Left lung (tissue), 4 donors: ENCODE measurements at regions not wholly inside any gene's neighbourhood (a gene's known extent, or its start where the extent isn't known, plus 50 kb on each side); places are given as distances from the start of the nearest gene placed in this dataset.

Experiments used
- ATAC-seq: fragments of 200-7000 bp; cut with Tn5 transposase; one replicate; pipeline ENCODE4 v1.9.1; 2020; ENCODE audit warnings: moderate library complexity
- DNase-seq, 4 donors: peaks; one replicate each; pipeline ENCODE4 v3.0.0-alpha.2; 2013 to 2020
- H3K27ac ChIP-seq, 2 donors: fragments of 200-600 bp; sonication (generic) in 1 of 2; one replicate each; pipeline versions ENCODE4 v1.5.0 to v1.8.0; 2020 to 2021
- H3K27me3 ChIP-seq, 2 donors: fragments of 200-600 bp; sonication (generic) in 1 of 2; one replicate each; pipeline versions ENCODE4 v1.5.0 to v1.8.0; 2020 to 2021
- H3K36me3 ChIP-seq, 2 donors: fragments of 200-600 bp; sonication (generic) in 1 of 2; one replicate each; pipeline versions ENCODE4 v1.5.0 to v1.8.0; 2020 to 2021
- H3K4me1 ChIP-seq, 2 donors: fragments of 200-600 bp; one replicate each; pipeline ENCODE4 v1.8.0; 2021
- H3K4me3 ChIP-seq, 2 donors: fragments of 200-600 bp; sonication (generic) in 1 of 2; one replicate each; pipeline versions ENCODE4 v1.5.0 to v1.8.0; 2020 to 2021; ENCODE audit warnings: mild to moderate bottlenecking in 1 of 2
- H3K9me3 ChIP-seq, 2 donors: fragments of 200-600 bp; sonication (generic) in 1 of 2; one replicate each; pipeline versions ENCODE4 v1.5.0 to v1.8.0; 2020 to 2021
- CTCF ChIP-seq, 2 donors: fragments of 200-600 bp; sonication (generic) in 1 of 2; IDR thresholded peaks; one replicate each; pipeline versions ENCODE4 v1.5.0 to v1.8.0; 2021; ENCODE audit warnings: antibody characterized with exemption in 2 of 2
- intact Hi-C, 2 donors: fragments of 100-400 bp; cut with DNase I; formaldehyde crosslinking; loops; one replicate each; pipeline versions ENCODE4 v1.11.2 to v1.14.2; 2022
- donor health status: DM: no; HTN: yes; CAD: no.
- donor health status: DM: no; HTN: no; CAD: no.

- H3K36me3 ChIP-seq: no peaks in the 10 kb centered on the region
- TF ChIP-seq CTCF (IDR thresholded peaks at IDR 0.05): no peak
- no peaks in the 10 kb centered on the region for H3K9me3 ChIP-seq
- no peak for ATAC-seq
- intact Hi-C loops: no loop called here
- DNase-seq: peak in 1 of 4 donors; percentile 54
- no peak overlapping the region for H3K4me3 ChIP-seq
- peaks cover 0 to 52% of the 10 kb centered on the region in 2 donors for H3K27me3 ChIP-seq
- peak overlapping the region; percentile 57 to 71 for H3K27ac ChIP-seq
- H3K4me1 ChIP-seq: peaks cover 28 to 82% of the 10 kb centered on the region in 2 donors
Observed at GRCh38 chr5:124655251-124655917, 91.1 kb downstream of the ZNF608 start.

GRCh38 chr5:124654418-124654817 lies 92.0 kb downstream of the ZNF608 start:
- peaks cover 0 to 54% of the 10 kb centered on the region in 2 donors for H3K27me3 ChIP-seq
- no peak for DNase-seq
- no peak overlapping the region for H3K27ac ChIP-seq
- intact Hi-C loops: loop anchor here in 1 of 2 donors (5.0 kb wide), 1 partner anchor 88 kb away; no protein-coding TSS in a partner anchor
- H3K9me3 ChIP-seq: no peaks in the 10 kb centered on the region
- ATAC-seq: no peak
- H3K4me1 ChIP-seq: peaks cover 32 to 83% of the 10 kb centered on the region in 2 donors
- no peaks in the 10 kb centered on the region for H3K36me3 ChIP-seq
- H3K4me3 ChIP-seq: no peak overlapping the region
- TF ChIP-seq CTCF (IDR thresholded peaks at IDR 0.05): no peak

GRCh38 chr5:124653666-124654065 lies 92.8 kb downstream of the ZNF608 start:
- no peak for DNase-seq
- no peak overlapping the region for H3K27ac ChIP-seq
- ATAC-seq: no peak
- no peak for TF ChIP-seq CTCF (IDR thresholded peaks at IDR 0.05)
- H3K27me3 ChIP-seq: peaks cover 0 to 56% of the 10 kb centered on the region in 2 donors
- H3K36me3 ChIP-seq: no peaks in the 10 kb centered on the region
- no peak overlapping the region for H3K4me3 ChIP-seq
- no peaks in the 10 kb centered on the region for H3K9me3 ChIP-seq
- intact Hi-C loops: loop anchor here in 1 of 2 donors (5.0 kb wide), 1 partner anchor 89 kb away; no protein-coding TSS in a partner anchor
- peaks cover 35 to 83% of the 10 kb centered on the region in 2 donors for H3K4me1 ChIP-seq

- H3K27ac ChIP-seq: no peak overlapping the region
- H3K36me3 ChIP-seq: peaks cover 0 to 6% of the 10 kb centered on the region in 2 donors
- ATAC-seq (no peak), DNase-seq (no peak)
- no peaks in the 10 kb centered on the region for H3K9me3 ChIP-seq
- no peak overlapping the region for H3K4me3 ChIP-seq
- peaks cover 39 to 80% of the 10 kb centered on the region in 2 donors for H3K4me1 ChIP-seq
- no peak for TF ChIP-seq CTCF (IDR thresholded peaks at IDR 0.05)
- intact Hi-C loops: loop anchor here in 1 of 2 donors (5.0 kb wide), 1 partner anchor 89 kb away; no protein-coding TSS in a partner anchor
- peaks cover 0 to 63% of the 10 kb centered on the region in 2 donors for H3K27me3 ChIP-seq
Observed at GRCh38 chr5:124652892-124653441, 93.5 kb downstream of the ZNF608 start.

GRCh38 chr5:124652514-124652819 lies 94.0 kb downstream of the ZNF608 start:
- Histone ChIP-seq H3K4me3 (peak overlapping the region in 1 of 2 donors; percentile 46), H3K4me1 (peaks cover 39 to 75% of the 10 kb centered on the region in 2 donors), H3K36me3 (peaks cover 0 to 10% of the 10 kb centered on the region in 2 donors), H3K9me3 (no peaks in the 10 kb centered on the region), H3K27me3 (peaks cover 0 to 68% of the 10 kb centered on the region in 2 donors), H3K27ac (peak overlapping the region; percentile 77 to 78)
- intact Hi-C loops: loop anchor here in 1 of 2 donors (5.0 kb wide), 1 partner anchor 90 kb away; no protein-coding TSS in a partner anchor
- DNase-seq (no peak), ATAC-seq (no peak)
- TF ChIP-seq CTCF (IDR thresholded peaks at IDR 0.05): no peak
